ENCODE measurements at regions not wholly inside any gene's neighbourhood (a gene's known extent, or its start where the extent isn't known, plus 50 kb on each side); places are given as distances from the start of the nearest gene placed in this dataset.

- 27% methylated on average over 5 of the region's 5 CpGs for WGBS (ENCODE audit: low lambda C conversion rate)
These were observed 111.5 kb upstream of the PTCHD1 start for GRCh38 chrX:23223169-23223568.

GRCh38 chrX:23228454-23228853 is 106.2 kb upstream of the PTCHD1 start:
- Histone ChIP-seq H2AFZ (ENCODE audit: low read depth) (no peak overlapping the region), H3K9me2 (no peaks in the 10 kb centered on the region), H3K4me2 (no peak overlapping the region), H3K79me2 (ENCODE audit: insufficient read depth) (no peaks in the 10 kb centered on the region), H3K36me3 (replicated peaks in 1 of 2; ENCODE audit: control insufficient read depth in 1 of 2, insufficient read depth in 2 of 2, low read length in 1 of 2) (no peaks in the 10 kb centered on the region), H3K27me3 (ENCODE audit: insufficient read depth) (no peaks in the 10 kb centered on the region), H3F3A (replicated peaks; ENCODE audit: insufficient read depth) (no peaks in the 10 kb centered on the region), H3K4me3 (ENCODE audit: low read depth in 2 of 2, low read length in 1 of 2) (no peak overlapping the region), H3K9ac (no peak overlapping the region), H3K4me1 (ENCODE audit: control insufficient read depth in 1 of 2, insufficient read depth in 2 of 2, low read depth in 1 of 2, low read length in 1 of 2) (no peaks in the 10 kb centered on the region), H4K20me1 (ENCODE audit: insufficient read depth) (no peaks in the 10 kb centered on the region), H3K9me3 (no peaks in the 10 kb centered on the region), H3K27ac (ENCODE audit: low read depth in 2 of 2, low read length in 1 of 2) (no peak overlapping the region)
- 24% methylated on average over 3 of the region's 3 CpGs for WGBS (ENCODE audit: low lambda C conversion rate)
- ChIA-PET CTCF (no interaction called here), POLR2A (no interaction called here)
- no peak for DNase-seq
- no peak for TF ChIP-seq TAF1 (IDR thresholded peaks at IDR 0.05; ENCODE audit: borderline replicate concordance, low read depth, low read length)
- TF ChIP-seq CTCF (IDR thresholded peaks at IDR 0.05) = no peak
- TF ChIP-seq MEF2A (IDR thresholded peaks at IDR 0.05; ENCODE audit: borderline replicate concordance, low read depth) = no peak
- no peak for TF ChIP-seq NRF1 (IDR thresholded peaks at IDR 0.05; ENCODE audit: low read depth, low read length)
- TF ChIP-seq SMC3 (IDR thresholded peaks at IDR 0.05; ENCODE audit: low read depth, low read length) = no peak
- TF ChIP-seq JUND (IDR thresholded peaks at IDR 0.05) = no peak
- TF ChIP-seq RFX5 (IDR thresholded peaks at IDR 0.05; ENCODE audit: low read length) = no peak
- TF ChIP-seq EP300 (IDR thresholded peaks at IDR 0.05; ENCODE audit: borderline replicate concordance in 1 of 2, low read depth in 1 of 2, low read length in 1 of 2) = no peak
- no peak for TF ChIP-seq RXRA (IDR thresholded peaks at IDR 0.05; ENCODE audit: borderline replicate concordance, low read depth)
- no peak for TF ChIP-seq TCF12 (IDR thresholded peaks at IDR 0.05)
- TF ChIP-seq ZBTB33 (IDR thresholded peaks at IDR 0.05; ENCODE audit: borderline replicate concordance, low read depth) = no peak
- TF ChIP-seq GABPA (IDR thresholded peaks at IDR 0.05; ENCODE audit: low read depth) = no peak
- no peak for TF ChIP-seq MAX (IDR thresholded peaks at IDR 0.05; ENCODE audit: low read depth)
- TF ChIP-seq USF1 (IDR thresholded peaks at IDR 0.05; ENCODE audit: borderline replicate concordance, low read depth) = no peak
- no peak for TF ChIP-seq USF2 (IDR thresholded peaks at IDR 0.05; ENCODE audit: borderline replicate concordance, low read depth, low read length)

More at GRCh38 chrX:23223169-23223568, 111.5 kb upstream of the PTCHD1 start:
- H3K27ac ChIP-seq (ENCODE audit: low read depth in 2 of 2, low read length in 1 of 2) = no peak overlapping the region
- no peaks in the 10 kb centered on the region for H3K36me3 ChIP-seq (replicated peaks in 1 of 2; ENCODE audit: control insufficient read depth in 1 of 2, insufficient read depth in 2 of 2, low read length in 1 of 2)
- no peaks in the 10 kb centered on the region for H3F3A ChIP-seq (replicated peaks; ENCODE audit: insufficient read depth)
- H3K79me2 ChIP-seq (ENCODE audit: insufficient read depth) = no peaks in the 10 kb centered on the region
- H3K9me3 ChIP-seq = no peaks in the 10 kb centered on the region
- no peak overlapping the region for H2AFZ ChIP-seq (ENCODE audit: low read depth)
- no peak overlapping the region for H3K9ac ChIP-seq
- no peak for DNase-seq
- no peak overlapping the region for H3K4me2 ChIP-seq
- CTCF ChIA-PET = no interaction called here
- H3K4me1 ChIP-seq (ENCODE audit: control insufficient read depth in 1 of 2, insufficient read depth in 2 of 2, low read depth in 1 of 2, low read length in 1 of 2) = no peaks in the 10 kb centered on the region
- no peaks in the 10 kb centered on the region for H3K9me2 ChIP-seq
- no peak overlapping the region for H3K4me3 ChIP-seq (ENCODE audit: low read depth in 2 of 2, low read length in 1 of 2)
- TF ChIP-seq PBX3 (IDR thresholded peaks at IDR 0.05) = no peak
- POLR2A ChIA-PET = no interaction called here
- H4K20me1 ChIP-seq (ENCODE audit: insufficient read depth) = no peaks in the 10 kb centered on the region
- no peaks in the 10 kb centered on the region for H3K27me3 ChIP-seq (ENCODE audit: insufficient read depth)
